ENCODE measurements at regions not wholly inside any gene's neighbourhood (a gene's known extent, or its start where the extent isn't known, plus 50 kb on each side); places are given as distances from the start of the nearest gene placed in this dataset.

- Histone ChIP-seq H3F3A (replicated peaks; ENCODE audit: insufficient read depth) (peaks cover 3% of the 10 kb centered on the region), H3K36me3 (replicated peaks in 1 of 2; ENCODE audit: control insufficient read depth in 1 of 2, insufficient read depth in 2 of 2, low read length in 1 of 2) (no peaks in the 10 kb centered on the region), H3K79me2 (ENCODE audit: insufficient read depth) (no peaks in the 10 kb centered on the region), H3K4me3 (ENCODE audit: low read depth in 2 of 2, low read length in 1 of 2) (no peak overlapping the region), H3K4me2 (no peak overlapping the region), H2AFZ (ENCODE audit: low read depth) (no peak overlapping the region), H3K27ac (ENCODE audit: low read depth in 2 of 2, low read length in 1 of 2) (no peak overlapping the region), H3K27me3 (ENCODE audit: insufficient read depth) (no peaks in the 10 kb centered on the region), H3K9me3 (no peaks in the 10 kb centered on the region), H3K9me2 (no peaks in the 10 kb centered on the region), H3K4me1 (ENCODE audit: control insufficient read depth in 1 of 2, insufficient read depth in 2 of 2, low read depth in 1 of 2, low read length in 1 of 2) (no peaks in the 10 kb centered on the region), H3K9ac (no peak overlapping the region), H4K20me1 (ENCODE audit: insufficient read depth) (no peaks in the 10 kb centered on the region)
- DNase-seq, result no peak
- ChIA-PET POLR2A (no interaction called here), CTCF (no interaction called here)
- TF ChIP-seq SMC3 (IDR thresholded peaks at IDR 0.05; ENCODE audit: low read depth, low read length) (no peak), TEAD4 (IDR thresholded peaks at IDR 0.05; ENCODE audit: borderline replicate concordance, insufficient read depth) (no peak), TCF12 (IDR thresholded peaks at IDR 0.05) (no peak), RCOR1 (IDR thresholded peaks at IDR 0.05; ENCODE audit: low read length) (no peak)
- 31% methylated on average over 2 of the region's 2 CpGs for WGBS (ENCODE audit: low lambda C conversion rate)
Measured at GRCh38 chr4:13794819-13795565, 167.5 kb upstream of the BOD1L1 start.

- peaks cover 3% of the 10 kb centered on the region for H3F3A ChIP-seq (replicated peaks; ENCODE audit: insufficient read depth)
- H3K36me3 ChIP-seq (replicated peaks in 1 of 2; ENCODE audit: control insufficient read depth in 1 of 2, insufficient read depth in 2 of 2, low read length in 1 of 2), result no peaks in the 10 kb centered on the region
- H3K9me3 ChIP-seq, result no peaks in the 10 kb centered on the region
- TF ChIP-seq SMC3 (IDR thresholded peaks at IDR 0.05; ENCODE audit: low read depth, low read length) (no peak), FOXJ3 (CRISPR knock-in tag; IDR thresholded peaks at IDR 0.05) (no peak), CTCF (IDR thresholded peaks at IDR 0.05) (no peak), USF2 (IDR thresholded peaks at IDR 0.05; ENCODE audit: borderline replicate concordance, low read depth, low read length) (no peak), POLR2AphosphoS5 (IDR thresholded peaks at IDR 0.05; ENCODE audit: low read depth, low read length) (no peak), IRF3 (IDR thresholded peaks at IDR 0.05; ENCODE audit: low read depth, low read length) (no peak), MEF2A (IDR thresholded peaks at IDR 0.05; ENCODE audit: borderline replicate concordance, low read depth) (no peak), NFIC (IDR thresholded peaks at IDR 0.05; ENCODE audit: borderline replicate concordance) (no peak), CHD2 (IDR thresholded peaks at IDR 0.05; ENCODE audit: low read length, partially characterized antibody) (no peak), ELF1 (IDR thresholded peaks at IDR 0.05) (no peak), MXI1 (IDR thresholded peaks at IDR 0.05; ENCODE audit: low read depth, low read length) (no peak), TAF1 (IDR thresholded peaks at IDR 0.05; ENCODE audit: borderline replicate concordance, low read depth, low read length) (no peak), RAD21 (IDR thresholded peaks at IDR 0.05; ENCODE audit: low read length) (no peak), GABPA (IDR thresholded peaks at IDR 0.05; ENCODE audit: low read depth) (no peak)
- no peaks in the 10 kb centered on the region for H3K79me2 ChIP-seq (ENCODE audit: insufficient read depth)
- no peak overlapping the region for H3K9ac ChIP-seq
- H3K27ac ChIP-seq (ENCODE audit: low read depth in 2 of 2, low read length in 1 of 2), result no peak overlapping the region
- no peaks in the 10 kb centered on the region for H3K4me1 ChIP-seq (ENCODE audit: control insufficient read depth in 1 of 2, insufficient read depth in 2 of 2, low read depth in 1 of 2, low read length in 1 of 2)
- no peaks in the 10 kb centered on the region for H4K20me1 ChIP-seq (ENCODE audit: insufficient read depth)
- ChIA-PET CTCF (no interaction called here), POLR2A (no interaction called here)
- no peaks in the 10 kb centered on the region for H3K9me2 ChIP-seq
- no peak overlapping the region for H3K4me3 ChIP-seq (ENCODE audit: low read depth in 2 of 2, low read length in 1 of 2)
- H3K4me2 ChIP-seq, result no peak overlapping the region
- no peak for DNase-seq
- no peak overlapping the region for H2AFZ ChIP-seq (ENCODE audit: low read depth)
- H3K27me3 ChIP-seq (ENCODE audit: insufficient read depth), result no peaks in the 10 kb centered on the region
- WGBS (ENCODE audit: low lambda C conversion rate), result 54% methylated on average over 7 of the region's 7 CpGs
Measured at GRCh38 chr4:13797061-13797460, 169.5 kb upstream of the BOD1L1 start.

Data from SK-N-SH (cell line).